Psoas muscle (tissue), 7 donors: ENCODE measurements at regions not wholly inside any gene's neighbourhood (a gene's known extent, or its start where the extent isn't known, plus 50 kb on each side); places are given as distances from the start of the nearest gene placed in this dataset.

Experiments used
- ATAC-seq, 4 donors: fragments of 200-7000 bp; cut with Tn5 transposase; one replicate each; pipeline ENCODE4 v1.9.1; 2020; ENCODE audit warnings: moderate library complexity in 3 of 4, mild to moderate bottlenecking in 2 of 4
- DNase-seq, 2 donors: peaks; one replicate each; pipeline ENCODE4 v3.0.0-alpha.2; 2020
- H3K27ac ChIP-seq: fragments of 200-600 bp; one replicate; pipeline ENCODE4 v1.8.0; 2022
- H3K27me3 ChIP-seq, 3 donors: fragments of 200-600 bp in 1 of 3; one replicate each; pipeline versions ENCODE4 v1.6.1 to v1.8.0; 2013 to 2022; ENCODE audit warnings: low read length in 2 of 3, mild to moderate bottlenecking in 2 of 3, moderate library complexity in 1 of 3; ENCODE audit not compliant: insufficient read depth in 3 of 3
- H3K36me3 ChIP-seq, 2 donors: fragments of 200-600 bp in 1 of 2; one replicate each; pipeline versions ENCODE4 v1.6.1 to v1.8.0; 2013 to 2022; ENCODE audit warnings: low read depth in 1 of 2, mild to moderate bottlenecking in 1 of 2, moderate library complexity in 1 of 2; ENCODE audit not compliant: insufficient read depth in 1 of 2
- H3K4me1 ChIP-seq: fragments of 200-600 bp; one replicate; pipeline ENCODE4 v1.8.0; 2022
- H3K4me3 ChIP-seq: fragments of 200-600 bp; one replicate; pipeline ENCODE4 v1.8.0; 2022; ENCODE audit warnings: mild to moderate bottlenecking
- H3K9me3 ChIP-seq: fragments of 200-600 bp; one replicate; pipeline ENCODE4 v1.8.0; 2022
- WGBS, 3 donors: extraction: QIAGEN DNeasy Blood & Tissue Kit; methylation state at CpG; one replicate each; pipeline versions ENCODE4 v1.1.6 to v1.1.7; 2013; 5-methylcytosine and 5-hydroxymethylcytosine counted together
- intact Hi-C, 2 donors: fragments of 100-400 bp; cut with DNase I; formaldehyde crosslinking; loops; one replicate each; pipeline versions ENCODE4 v1.11.0 to v1.14.2; 2022
- TF ChIP-seq, protein P1 (sequence below): fragments of 200-600 bp; IDR thresholded peaks from one replicate; pipeline ENCODE4 v1.8.0; 2022; ENCODE audit warnings: antibody characterized with exemption
- donor health status: healthy with polysubstance abuse.
- donor health status: DM: no; HTN: no; CAD: no; lungs with moderate emphysema.
- donor health status: Bipolar disorder and iron deficiency.
- donor health status: healthy.
- donor health status: DM: yes; HTN: yes; CAD: no.
- donor health status: DM: no; HTN: no; CAD: no.
- donor health status: DM: yes; HTN: yes; CAD: no.

DNA sequence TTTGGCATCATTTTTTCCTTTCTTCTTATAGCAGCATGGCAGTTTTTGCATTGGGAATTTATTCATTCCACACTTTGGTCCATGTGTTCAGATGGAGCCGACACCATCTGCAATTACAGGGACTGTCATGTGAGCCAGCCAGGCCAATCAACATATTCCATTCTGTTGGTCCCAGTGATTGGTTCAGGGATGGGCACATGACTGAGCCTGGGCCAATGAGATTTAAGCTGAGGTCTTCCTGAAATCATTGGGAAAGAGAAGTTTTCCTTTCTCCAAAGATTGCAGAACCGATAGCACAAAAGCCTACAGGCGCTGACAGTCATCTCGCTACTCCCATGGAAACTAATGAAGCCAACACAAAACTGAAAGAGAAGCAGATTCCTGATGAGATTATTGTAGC, 841.5 kb upstream of the TMEM132C start:
- H3K27ac ChIP-seq, result no peak overlapping the region
- H3K9me3 ChIP-seq, result no peaks in the 10 kb centered on the region
- intact Hi-C loops, result no loop called here

DNA sequence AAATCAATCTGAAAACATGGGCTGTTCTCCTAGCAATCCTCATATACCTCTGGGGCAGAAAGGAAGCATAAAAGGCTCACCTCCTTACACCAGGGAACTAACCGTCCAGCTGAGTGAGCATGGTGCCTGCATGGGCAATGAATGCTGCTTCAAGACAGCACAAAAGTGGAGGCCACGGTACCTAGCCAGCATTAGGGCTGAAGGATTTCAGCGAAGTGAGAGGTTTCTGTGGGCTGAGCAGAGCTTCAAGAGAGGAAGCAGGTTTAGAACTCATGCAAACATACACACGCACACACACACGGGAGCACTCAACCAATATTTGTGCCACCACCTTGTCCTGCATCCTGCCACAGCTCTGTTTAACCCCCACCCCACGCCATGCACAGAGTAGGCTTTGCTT, 838.5 kb upstream of the TMEM132C start:
- no peaks in the 10 kb centered on the region for H3K36me3 ChIP-seq
- DNase-seq (no peak), ATAC-seq (no peak)
- intact Hi-C loops, result no loop called here
- WGBS, 3 donors, result 77 to 84% (median 79%) methylated on average over 6 of the region's 6 CpGs
- no peak overlapping the region for H3K4me3 ChIP-seq
- no peaks in the 10 kb centered on the region for H3K27me3 ChIP-seq
- H3K9me3 ChIP-seq, result no peaks in the 10 kb centered on the region
- TF ChIP-seq, protein P1, sequence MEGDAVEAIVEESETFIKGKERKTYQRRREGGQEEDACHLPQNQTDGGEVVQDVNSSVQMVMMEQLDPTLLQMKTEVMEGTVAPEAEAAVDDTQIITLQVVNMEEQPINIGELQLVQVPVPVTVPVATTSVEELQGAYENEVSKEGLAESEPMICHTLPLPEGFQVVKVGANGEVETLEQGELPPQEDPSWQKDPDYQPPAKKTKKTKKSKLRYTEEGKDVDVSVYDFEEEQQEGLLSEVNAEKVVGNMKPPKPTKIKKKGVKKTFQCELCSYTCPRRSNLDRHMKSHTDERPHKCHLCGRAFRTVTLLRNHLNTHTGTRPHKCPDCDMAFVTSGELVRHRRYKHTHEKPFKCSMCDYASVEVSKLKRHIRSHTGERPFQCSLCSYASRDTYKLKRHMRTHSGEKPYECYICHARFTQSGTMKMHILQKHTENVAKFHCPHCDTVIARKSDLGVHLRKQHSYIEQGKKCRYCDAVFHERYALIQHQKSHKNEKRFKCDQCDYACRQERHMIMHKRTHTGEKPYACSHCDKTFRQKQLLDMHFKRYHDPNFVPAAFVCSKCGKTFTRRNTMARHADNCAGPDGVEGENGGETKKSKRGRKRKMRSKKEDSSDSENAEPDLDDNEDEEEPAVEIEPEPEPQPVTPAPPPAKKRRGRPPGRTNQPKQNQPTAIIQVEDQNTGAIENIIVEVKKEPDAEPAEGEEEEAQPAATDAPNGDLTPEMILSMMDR, result no peak
- no peaks in the 10 kb centered on the region for H3K4me1 ChIP-seq
- no peak overlapping the region for H3K27ac ChIP-seq

More for the DNA sequence above, 841.5 kb upstream of the TMEM132C start:
- TF ChIP-seq, protein P1, result no peak
- 90 to 93% (median 92%) methylated on average over 4 of the region's 4 CpGs for WGBS, 3 donors
- DNase-seq (no peak), ATAC-seq (no peak)
- Histone ChIP-seq H3K27me3 (no peaks in the 10 kb centered on the region), H3K4me1 (no peaks in the 10 kb centered on the region), H3K36me3 (no peaks in the 10 kb centered on the region), H3K4me3 (no peak overlapping the region)

DNA sequence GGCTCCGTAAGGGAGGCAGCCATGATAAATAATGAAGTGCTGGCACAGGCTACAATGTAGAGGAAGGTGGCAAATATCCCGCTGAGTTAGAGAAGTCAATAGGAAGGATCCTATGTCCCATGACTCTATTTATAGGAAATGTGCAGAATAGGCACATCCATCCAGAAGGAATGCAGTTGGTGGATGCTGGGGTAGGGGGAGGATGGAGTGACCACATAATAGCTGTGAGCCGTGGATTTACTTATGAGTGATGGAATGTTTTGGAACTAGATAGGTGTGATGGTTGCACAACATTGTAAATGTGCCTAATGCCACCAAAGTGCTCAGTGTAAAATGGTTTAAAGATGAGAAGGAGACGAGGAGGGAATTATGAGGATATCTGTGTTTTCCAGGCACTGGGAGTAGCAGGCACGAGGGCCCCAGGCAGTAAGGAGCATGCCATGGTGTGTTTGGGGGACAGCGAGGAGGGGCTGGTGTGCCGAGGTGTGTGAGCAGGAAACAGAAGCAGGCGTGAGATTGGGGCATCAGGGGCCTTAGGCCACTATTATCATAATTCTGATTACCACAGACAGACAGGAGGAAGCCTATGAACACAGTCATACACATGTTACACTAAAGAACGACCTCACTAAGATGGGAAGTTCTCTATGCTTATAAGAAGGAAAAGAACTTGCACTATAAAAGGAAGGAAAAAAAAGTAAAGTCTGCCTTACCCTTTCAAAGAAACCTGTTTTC, 837.3 kb upstream of the TMEM132C start:
- no peak overlapping the region for H3K27ac ChIP-seq
- intact Hi-C loops, result no loop called here
- DNase-seq (no peak), ATAC-seq (no peak)
- WGBS, 3 donors, result 61 to 65% (median 63%) methylated on average over 9 of the region's 9 CpGs
- TF ChIP-seq, protein P1, result no peak
- H3K27me3 ChIP-seq, result no peaks in the 10 kb centered on the region
- no peaks in the 10 kb centered on the region for H3K4me1 ChIP-seq
- no peak overlapping the region for H3K4me3 ChIP-seq
- H3K36me3 ChIP-seq, result no peaks in the 10 kb centered on the region
- no peaks in the 10 kb centered on the region for H3K9me3 ChIP-seq

DNA sequence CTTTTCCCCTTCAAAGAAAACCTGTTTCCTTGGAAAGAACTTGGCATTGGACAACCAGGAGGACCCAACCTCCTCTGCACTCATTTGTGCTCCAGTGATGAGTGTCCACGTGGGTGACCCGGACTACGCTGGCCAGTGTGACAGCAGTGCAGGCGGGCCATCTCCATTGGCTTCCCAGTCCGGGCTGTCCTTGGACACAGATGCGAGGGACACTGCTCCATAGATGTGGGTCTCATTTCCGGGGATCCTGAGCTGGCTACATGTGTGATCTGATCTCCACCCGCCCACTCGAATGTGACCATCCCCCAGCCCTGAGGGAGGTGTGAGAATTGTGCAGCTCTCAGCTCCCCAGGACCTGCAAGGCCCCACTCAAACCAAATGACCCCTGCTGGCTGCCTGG, 836.6 kb upstream of the TMEM132C start:
- WGBS, 3 donors, result 58 to 64% (median 59%) methylated on average over 9 of the region's 9 CpGs
- TF ChIP-seq, protein P1, result no peak
- intact Hi-C loops, result no loop called here
- Histone ChIP-seq H3K4me1 (no peaks in the 10 kb centered on the region), H3K9me3 (no peaks in the 10 kb centered on the region), H3K4me3 (no peak overlapping the region), H3K27ac (no peak overlapping the region), H3K27me3 (no peaks in the 10 kb centered on the region), H3K36me3 (no peaks in the 10 kb centered on the region)
- no peak for ATAC-seq
- no peak for DNase-seq

DNA sequence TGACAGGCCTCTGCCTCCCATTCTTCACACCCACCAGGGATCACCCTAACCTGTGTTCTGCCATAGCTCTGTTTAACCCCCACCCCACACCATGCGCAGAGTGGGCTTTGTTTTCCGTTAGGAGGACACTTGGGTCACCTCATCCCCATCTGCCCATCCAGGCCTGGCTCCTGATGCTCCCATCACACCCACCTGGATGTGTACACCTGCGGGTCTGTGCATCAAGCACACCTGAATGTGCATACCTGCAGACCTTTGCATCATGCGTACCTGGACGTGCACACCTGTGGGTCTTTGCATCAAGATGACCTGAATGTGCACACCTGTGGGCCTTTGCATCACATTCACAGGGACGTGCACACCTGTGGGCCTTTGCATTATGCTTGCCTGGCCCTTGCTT, 835.8 kb upstream of the TMEM132C start:
- H3K9me3 ChIP-seq, result no peaks in the 10 kb centered on the region
- no peaks in the 10 kb centered on the region for H3K4me1 ChIP-seq
- H3K36me3 ChIP-seq, result no peaks in the 10 kb centered on the region
- DNase-seq (no peak), ATAC-seq (no peak)
- intact Hi-C loops, result no loop called here
- 85 to 91% (median 90%) methylated on average over 6 of the region's 6 CpGs for WGBS, 3 donors
- no peaks in the 10 kb centered on the region for H3K27me3 ChIP-seq
- TF ChIP-seq, protein P1, result no peak
- H3K4me3 ChIP-seq, result no peak overlapping the region
- no peak overlapping the region for H3K27ac ChIP-seq
